Cardiac muscle cell (in vitro differentiated cells and primary cell): ENCODE measurements at regions not wholly inside any gene's neighbourhood (a gene's known extent, or its start where the extent isn't known, plus 50 kb on each side); places are given as distances from the start of the nearest gene placed in this dataset.

ENCODE experiments used
- DNase-seq, 2 donors: peaks; one replicate each; pipeline versions ENCODE4 v3.0.0 to v3.0.0-alpha.2; 2010 to 2017; ENCODE audit warnings: low read depth in 1 of 2, low spot score in 1 of 2
- H3K27ac ChIP-seq: fragments of 200-600 bp; sonication (generic); 2 replicates; pipeline ENCODE4 v1.5.1; 2016
- H3K27me3 ChIP-seq: fragments of 200-600 bp; sonication (generic); 2 replicates; pipeline ENCODE4 v1.6.0; 2016; ENCODE audit warnings: control low read depth
- H3K36me3 ChIP-seq: fragments of 200-600 bp; sonication (generic); 2 replicates; pipeline ENCODE4 v1.5.1; 2016; ENCODE audit warnings: control low read depth
- H3K4me1 ChIP-seq: fragments of 200-600 bp; sonication (generic); 2 replicates; pipeline ENCODE4 v1.8.1; 2017; ENCODE audit warnings: low read depth, mild to moderate bottlenecking, mixed run types
- H3K4me3 ChIP-seq: fragments of 200-600 bp; sonication (generic); 2 replicates; pipeline ENCODE4 v1.5.1; 2016; ENCODE audit warnings: mild to moderate bottlenecking
- H3K9me3 ChIP-seq: fragments of 200-600 bp; sonication (generic); 2 replicates; pipeline ENCODE4 v1.5.1; 2017; ENCODE audit warnings: low read depth, mild to moderate bottlenecking, control low read depth
- TF ChIP-seq, protein P1 (sequence below): IDR thresholded peaks from 2 replicates; pipeline ENCODE4 v1.5.1; 2012; ENCODE audit warnings: low read depth, mild to moderate bottlenecking, low read length

DNA sequence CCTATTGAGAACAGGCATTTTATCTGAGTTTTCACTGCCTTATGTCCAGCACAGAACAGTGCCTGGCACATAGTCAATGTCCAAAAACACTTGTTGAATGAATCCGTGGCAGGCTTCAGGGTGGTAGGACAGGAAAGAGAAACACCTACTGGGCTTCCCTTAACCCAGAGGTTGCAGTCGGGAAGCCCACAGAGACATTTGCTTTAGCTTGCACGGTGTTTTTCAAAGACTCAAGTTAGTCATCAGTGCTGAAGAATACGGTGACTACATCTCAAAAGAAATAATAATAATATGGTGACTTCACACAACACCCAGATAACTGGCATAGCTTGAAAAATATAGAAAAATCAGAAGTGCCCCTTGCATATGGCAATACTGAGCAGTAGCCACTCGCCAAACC, 160.4 kb downstream of the CD83 start:
- no peaks in the 10 kb centered on the region for H3K4me1 ChIP-seq
- no peak overlapping the region for H3K27ac ChIP-seq
- no peaks in the 10 kb centered on the region for H3K36me3 ChIP-seq
- H3K9me3 ChIP-seq: no peaks in the 10 kb centered on the region
- no peaks in the 10 kb centered on the region for H3K27me3 ChIP-seq
- DNase-seq: no peak
- TF ChIP-seq, protein P1, sequence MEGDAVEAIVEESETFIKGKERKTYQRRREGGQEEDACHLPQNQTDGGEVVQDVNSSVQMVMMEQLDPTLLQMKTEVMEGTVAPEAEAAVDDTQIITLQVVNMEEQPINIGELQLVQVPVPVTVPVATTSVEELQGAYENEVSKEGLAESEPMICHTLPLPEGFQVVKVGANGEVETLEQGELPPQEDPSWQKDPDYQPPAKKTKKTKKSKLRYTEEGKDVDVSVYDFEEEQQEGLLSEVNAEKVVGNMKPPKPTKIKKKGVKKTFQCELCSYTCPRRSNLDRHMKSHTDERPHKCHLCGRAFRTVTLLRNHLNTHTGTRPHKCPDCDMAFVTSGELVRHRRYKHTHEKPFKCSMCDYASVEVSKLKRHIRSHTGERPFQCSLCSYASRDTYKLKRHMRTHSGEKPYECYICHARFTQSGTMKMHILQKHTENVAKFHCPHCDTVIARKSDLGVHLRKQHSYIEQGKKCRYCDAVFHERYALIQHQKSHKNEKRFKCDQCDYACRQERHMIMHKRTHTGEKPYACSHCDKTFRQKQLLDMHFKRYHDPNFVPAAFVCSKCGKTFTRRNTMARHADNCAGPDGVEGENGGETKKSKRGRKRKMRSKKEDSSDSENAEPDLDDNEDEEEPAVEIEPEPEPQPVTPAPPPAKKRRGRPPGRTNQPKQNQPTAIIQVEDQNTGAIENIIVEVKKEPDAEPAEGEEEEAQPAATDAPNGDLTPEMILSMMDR: no peak
- H3K4me3 ChIP-seq: no peak overlapping the region

DNA sequence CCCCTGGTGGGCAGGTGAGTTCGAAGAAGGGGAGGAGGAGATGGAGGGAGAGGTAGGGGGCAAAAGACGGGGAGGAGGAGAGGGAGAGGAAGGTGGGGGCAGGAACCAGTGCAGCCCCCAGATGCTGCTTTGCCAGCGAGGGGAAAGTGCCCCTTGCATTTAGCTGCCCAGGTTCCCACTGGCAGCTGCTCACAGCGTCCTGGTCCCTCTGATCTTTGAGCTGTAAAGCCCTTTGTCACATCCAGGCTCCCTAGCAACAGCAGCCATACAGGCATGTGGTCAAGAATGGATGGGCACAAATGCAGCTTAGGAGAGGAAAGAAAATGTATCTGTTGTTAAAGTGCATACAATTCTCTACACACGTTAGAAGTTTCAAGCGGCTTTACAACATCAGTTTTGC, 160.9 kb downstream of the CD83 start:
- Histone ChIP-seq H3K36me3 (no peaks in the 10 kb centered on the region), H3K4me1 (no peaks in the 10 kb centered on the region), H3K9me3 (no peaks in the 10 kb centered on the region), H3K27ac (no peak overlapping the region), H3K27me3 (no peaks in the 10 kb centered on the region), H3K4me3 (no peak overlapping the region)
- TF ChIP-seq, protein P1: no peak
- no peak for DNase-seq

DNA sequence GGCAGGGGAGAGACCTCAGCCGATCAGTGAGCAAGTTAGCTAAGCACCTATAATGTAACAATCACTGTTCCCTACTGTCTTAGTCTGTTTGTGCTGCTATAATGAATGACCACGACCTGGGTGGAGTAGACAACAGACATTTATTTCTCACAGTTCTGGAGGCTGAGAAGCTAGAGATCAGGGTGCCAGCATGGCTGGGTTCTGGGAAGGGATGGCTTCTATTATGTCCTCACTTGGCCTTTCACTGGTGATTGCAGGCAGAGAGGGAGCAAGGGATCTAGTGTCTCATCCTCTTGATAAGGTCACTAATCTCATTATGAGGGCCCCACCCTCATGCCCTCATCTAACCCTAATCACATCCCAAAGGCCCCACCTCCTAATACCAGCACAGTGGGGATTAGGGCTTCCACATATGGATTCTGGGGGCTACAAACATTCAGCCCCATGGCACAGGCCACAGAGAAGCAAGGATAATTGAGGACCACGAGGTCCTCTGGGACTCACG, 162.5 kb downstream of the CD83 start:
- DNase-seq: no peak
- no peak overlapping the region for H3K4me3 ChIP-seq

DNA sequence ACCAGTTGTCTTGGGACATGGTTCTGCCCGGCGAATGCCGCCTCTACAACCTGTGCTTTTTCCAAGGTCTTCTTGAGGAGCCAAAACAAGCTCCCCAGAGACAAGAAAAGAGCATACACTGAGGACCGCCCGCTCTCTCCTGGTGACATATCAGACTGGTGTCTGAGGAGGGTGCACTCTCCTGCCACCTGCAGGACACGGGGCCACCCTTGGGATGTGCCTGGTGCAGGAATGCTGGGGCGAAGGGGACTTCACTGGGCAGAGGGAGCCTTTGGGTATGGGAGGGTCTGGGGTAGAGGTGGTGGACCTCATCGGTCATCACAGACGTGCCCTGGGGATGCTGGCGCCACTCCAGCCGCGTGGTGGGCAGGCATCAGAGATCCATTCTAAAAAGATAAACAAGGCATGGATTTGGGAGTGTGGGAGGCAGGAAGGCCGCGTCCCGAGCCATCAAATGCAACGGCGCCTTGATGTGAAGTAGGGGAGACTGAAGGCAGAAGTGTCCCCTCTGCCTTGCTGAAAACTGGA, 163.3 kb downstream of the CD83 start:
- no peak for DNase-seq
- TF ChIP-seq, protein P1: no peak
- Histone ChIP-seq H3K9me3 (no peaks in the 10 kb centered on the region), H3K27ac (no peak overlapping the region), H3K4me3 (no peak overlapping the region), H3K36me3 (no peaks in the 10 kb centered on the region), H3K4me1 (peaks cover 5% of the 10 kb centered on the region), H3K27me3 (no peaks in the 10 kb centered on the region)

More for the DNA sequence above, 162.5 kb downstream of the CD83 start:
- no peak overlapping the region for H3K27ac ChIP-seq
- H3K9me3 ChIP-seq: no peaks in the 10 kb centered on the region
- peaks cover 5% of the 10 kb centered on the region for H3K4me1 ChIP-seq
- no peaks in the 10 kb centered on the region for H3K27me3 ChIP-seq
- TF ChIP-seq, protein P1: no peak
- H3K36me3 ChIP-seq: no peaks in the 10 kb centered on the region

DNA sequence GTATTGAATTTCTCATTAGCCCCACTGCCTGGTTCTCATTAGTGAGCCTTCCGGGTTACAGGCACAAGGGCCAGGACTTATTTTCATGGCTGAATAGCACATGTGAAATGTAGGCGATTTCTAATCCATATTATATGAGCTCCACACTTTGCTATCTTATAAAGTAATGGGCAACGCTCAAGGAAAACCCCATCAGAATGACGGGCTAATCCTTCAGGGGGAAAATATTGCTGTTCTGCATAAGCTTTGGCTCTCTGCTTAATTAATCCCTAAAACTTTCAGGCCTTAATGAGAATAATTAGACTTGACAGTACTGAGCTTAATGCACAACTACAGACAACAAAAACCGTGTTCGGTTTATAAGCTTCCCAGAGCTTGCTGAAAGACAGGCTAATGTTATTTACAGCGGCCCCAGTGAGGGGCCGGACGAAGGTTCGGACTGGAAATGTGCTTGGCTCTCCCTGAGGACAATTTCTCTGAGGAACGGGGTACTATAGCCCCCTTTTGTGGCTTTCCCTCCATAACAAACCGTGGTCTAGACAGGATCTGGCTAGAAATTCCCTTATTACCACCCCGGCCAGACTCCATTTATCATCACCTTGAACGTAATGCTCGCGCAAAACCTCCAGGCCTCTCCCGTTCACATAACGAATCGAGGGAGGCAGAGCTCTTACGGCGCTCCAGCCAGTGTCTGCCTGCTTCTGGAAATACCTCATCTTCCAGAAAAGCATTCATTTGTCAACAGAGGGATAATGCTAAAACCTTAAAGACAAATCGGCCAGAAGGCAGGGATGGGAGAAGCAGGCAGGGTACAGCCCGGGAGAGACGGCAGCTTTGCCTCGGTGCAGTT, 164.5 kb downstream of the CD83 start:
- no peak for DNase-seq
- Histone ChIP-seq H3K27ac (no peak overlapping the region), H3K4me1 (peaks cover 5% of the 10 kb centered on the region), H3K4me3 (no peak overlapping the region), H3K36me3 (no peaks in the 10 kb centered on the region), H3K9me3 (no peaks in the 10 kb centered on the region), H3K27me3 (no peaks in the 10 kb centered on the region)
- TF ChIP-seq, protein P1: no peak
